ENCODE measurements at regions not wholly inside any gene's neighbourhood (a gene's known extent, or its start where the extent isn't known, plus 50 kb on each side); places are given as distances from the start of the nearest gene placed in this dataset.

DNA sequence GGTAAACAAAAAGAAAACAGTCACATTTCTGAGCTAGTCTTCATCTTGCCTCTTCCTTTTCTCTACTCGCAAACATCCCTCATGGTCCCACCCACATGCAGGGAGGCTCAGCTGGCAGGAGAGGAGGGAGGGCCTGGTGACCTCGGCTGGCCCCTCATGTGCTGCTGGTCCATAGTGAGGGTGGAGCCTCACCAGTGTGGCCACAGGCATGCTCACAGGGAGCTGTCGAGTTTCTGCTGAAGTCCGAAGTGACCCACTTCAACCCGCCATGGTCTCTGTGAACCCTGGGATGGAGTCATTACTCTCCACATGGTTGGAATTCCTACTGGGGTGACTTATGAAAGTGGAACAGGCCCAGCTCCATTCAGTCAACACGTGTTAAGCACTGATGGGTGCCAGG, 253.4 kb downstream of the RHOU start:
- Histone ChIP-seq H3K36me3 (no peaks in the 10 kb centered on the region), H3K9me3 (no peaks in the 10 kb centered on the region), H3K4me3 (no peak overlapping the region), H3K27me3 (no peaks in the 10 kb centered on the region)
- peak; percentile 23 for DNase-seq

DNA sequence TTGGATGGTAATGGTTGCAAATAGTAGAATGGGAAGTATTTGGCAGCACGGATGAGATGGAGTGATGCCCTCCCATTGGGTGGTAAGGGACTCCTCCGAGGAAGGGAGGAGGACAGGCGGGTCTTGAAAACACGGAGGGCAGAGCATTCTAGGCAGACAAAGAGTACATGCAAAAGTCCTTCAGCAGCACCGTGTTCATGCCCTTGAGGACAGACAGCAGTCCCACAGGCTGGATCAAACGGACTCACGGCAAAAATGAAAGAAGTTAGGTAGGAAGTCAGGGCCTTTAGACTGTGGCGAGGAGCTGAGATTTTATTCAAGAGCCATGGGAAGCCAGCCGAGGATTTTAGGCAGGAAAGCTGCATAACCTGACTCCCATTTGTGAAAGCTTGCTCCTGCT, 253.9 kb downstream of the RHOU start:
- no peaks in the 10 kb centered on the region for H3K27me3 ChIP-seq
- H3K36me3 ChIP-seq, result no peaks in the 10 kb centered on the region
- no peak overlapping the region for H3K4me3 ChIP-seq
- DNase-seq, result no peak
- no peaks in the 10 kb centered on the region for H3K9me3 ChIP-seq

DNA sequence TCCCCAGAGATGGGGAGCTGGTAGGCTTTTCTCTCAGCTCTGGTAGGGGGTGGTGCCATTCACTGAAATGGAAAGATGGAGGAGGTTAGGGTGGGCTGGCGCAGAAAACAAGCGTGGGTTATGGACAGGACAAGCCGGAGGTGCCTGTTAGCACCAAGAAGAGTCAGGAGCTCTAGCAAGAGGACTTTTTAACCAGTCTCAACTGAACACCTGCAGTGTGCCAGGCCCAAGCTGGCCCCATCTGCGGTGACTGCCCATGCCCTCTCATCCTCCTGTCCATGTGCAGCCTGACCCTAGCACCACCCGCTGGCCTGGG, 254.4 kb downstream of the RHOU start:
- H3K9me3 ChIP-seq, result no peaks in the 10 kb centered on the region
- no peaks in the 10 kb centered on the region for H3K36me3 ChIP-seq
- no peak overlapping the region for H3K4me3 ChIP-seq
- H3K27me3 ChIP-seq, result no peaks in the 10 kb centered on the region
- DNase-seq, result no peak

DNA sequence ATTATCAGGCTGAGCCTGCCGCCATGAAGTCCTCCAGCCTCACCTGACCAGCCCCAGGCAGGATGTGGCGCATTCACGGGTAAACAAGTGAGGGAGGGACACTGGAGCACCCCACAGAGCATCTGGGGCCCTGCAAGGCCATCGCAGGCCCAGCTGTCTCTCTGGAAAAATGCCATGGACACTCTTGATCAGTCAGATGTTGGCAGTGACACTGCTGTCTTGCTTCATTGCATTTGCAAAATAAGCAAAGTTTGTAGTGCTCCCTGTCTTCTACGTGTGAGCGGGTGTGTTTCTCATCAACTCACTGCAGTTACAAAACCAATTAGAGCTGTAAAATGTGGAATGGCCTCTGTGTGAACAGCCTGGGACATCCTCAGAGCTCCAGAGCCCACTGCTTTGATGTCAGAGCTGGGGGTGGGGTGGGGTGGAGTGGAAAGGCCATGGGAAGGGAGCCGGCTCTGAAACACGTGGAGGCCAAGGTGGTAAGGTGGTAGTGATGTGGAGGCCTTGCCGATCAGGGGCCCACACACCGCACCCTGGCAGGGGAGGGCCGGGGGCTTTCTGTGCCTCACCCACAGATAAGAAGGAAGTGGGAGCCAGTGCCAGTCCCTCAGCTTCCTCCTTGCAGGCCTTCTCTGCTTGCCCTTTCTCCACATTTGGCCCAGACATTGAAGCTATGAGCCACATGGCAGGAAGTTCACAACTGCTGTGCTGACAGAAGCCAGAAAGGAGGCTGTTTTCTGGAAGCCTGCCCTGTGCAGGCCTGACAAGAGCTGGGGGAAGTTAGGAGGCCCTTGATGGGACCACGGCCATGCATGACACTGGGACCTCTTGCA, 254.9 kb downstream of the RHOU start:
- Histone ChIP-seq H3K9me3 (no peaks in the 10 kb centered on the region), H3K4me3 (no peak overlapping the region)

DNA sequence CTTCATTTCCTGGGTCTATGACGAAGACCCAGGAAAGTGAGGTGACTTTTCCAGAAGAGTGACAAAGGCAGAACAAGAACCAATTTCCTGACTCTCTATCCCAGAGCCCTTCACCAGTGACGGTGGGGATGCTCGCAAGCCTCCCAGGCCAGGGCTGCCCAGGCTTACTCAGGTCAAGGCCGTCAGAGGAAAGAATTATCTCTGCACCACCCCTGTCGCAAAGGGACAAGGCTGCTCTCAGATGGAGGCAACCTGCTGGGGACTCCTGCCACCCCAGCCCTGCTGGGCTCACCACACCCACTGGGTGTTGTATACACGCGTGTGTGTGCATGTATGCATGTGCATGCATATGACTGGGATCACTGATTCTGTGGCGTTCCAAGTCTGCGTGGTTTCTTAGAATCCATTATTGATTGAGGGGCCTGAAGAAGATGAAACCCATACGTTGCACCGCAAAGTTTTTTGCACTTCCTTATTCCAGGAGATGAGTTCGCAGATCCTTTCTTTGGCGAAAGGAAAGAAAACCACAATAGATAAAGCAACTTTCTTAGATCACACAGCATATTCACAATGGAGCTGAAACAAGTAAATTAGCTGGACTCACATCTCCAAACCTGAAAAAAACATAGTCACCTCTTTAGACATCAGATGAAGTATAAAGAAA, 255.8 kb downstream of the RHOU start:
- no peaks in the 10 kb centered on the region for H3K27me3 ChIP-seq
- no peaks in the 10 kb centered on the region for H3K9me3 ChIP-seq
- no peak for DNase-seq
- no peak overlapping the region for H3K4me3 ChIP-seq
- H3K36me3 ChIP-seq, result no peaks in the 10 kb centered on the region

More for the DNA sequence above, 254.9 kb downstream of the RHOU start:
- H3K36me3 ChIP-seq, result no peaks in the 10 kb centered on the region
- peak; percentile 76 for DNase-seq
- no peaks in the 10 kb centered on the region for H3K27me3 ChIP-seq

DNA sequence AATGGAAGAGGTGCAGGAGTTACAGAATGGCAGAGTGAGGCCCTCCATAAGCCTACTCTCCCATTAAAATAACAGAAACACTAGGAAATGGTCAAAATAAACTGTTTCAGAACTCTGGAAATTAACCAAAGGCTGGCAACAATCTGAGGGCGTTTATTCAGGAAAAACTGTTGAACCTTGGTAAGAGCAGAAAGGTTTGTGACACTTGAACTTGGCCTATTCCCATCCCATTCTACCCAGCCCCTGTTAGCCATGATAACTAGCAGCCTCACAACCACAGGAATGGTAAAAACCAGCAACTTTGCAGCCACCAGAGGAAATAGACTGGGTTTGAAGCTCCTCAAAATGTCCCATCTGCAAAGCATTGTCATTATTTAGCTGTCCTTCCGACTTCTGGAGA, 256.8 kb downstream of the RHOU start:
- Histone ChIP-seq H3K9me3 (no peaks in the 10 kb centered on the region), H3K4me3 (no peak overlapping the region), H3K27me3 (no peaks in the 10 kb centered on the region), H3K36me3 (no peaks in the 10 kb centered on the region)
- DNase-seq, result no peak

DNA sequence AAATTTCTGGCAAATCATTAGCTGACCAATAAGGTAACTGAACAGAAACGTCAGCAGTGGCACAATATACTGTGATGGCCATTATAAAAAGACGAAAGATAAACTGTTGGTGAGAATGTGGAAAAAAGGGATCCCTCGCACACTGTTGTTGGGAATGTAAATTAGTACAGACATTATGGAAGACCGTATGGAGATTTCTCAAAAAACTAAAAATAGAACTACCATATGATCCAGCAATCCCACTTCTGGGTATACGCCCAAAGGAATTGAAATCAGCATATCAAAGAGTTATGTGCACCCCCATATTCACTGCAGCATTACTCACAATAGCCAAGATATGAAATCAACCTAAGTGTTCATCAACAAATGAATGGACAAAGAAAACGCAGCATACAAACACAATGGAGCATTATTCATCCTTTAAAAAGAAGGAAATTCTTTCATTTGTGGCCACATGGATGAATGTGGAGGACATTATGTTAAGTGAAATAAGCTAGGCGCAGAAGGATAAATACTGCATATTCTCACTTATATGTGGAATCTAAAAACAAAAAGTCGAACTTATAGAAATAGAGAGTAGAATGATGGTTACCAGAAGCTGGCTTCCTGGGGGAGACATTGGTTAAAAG, 257.7 kb downstream of the RHOU start:
- no peak for DNase-seq
- no peak overlapping the region for H3K4me3 ChIP-seq
- H3K27me3 ChIP-seq, result no peaks in the 10 kb centered on the region

DNA sequence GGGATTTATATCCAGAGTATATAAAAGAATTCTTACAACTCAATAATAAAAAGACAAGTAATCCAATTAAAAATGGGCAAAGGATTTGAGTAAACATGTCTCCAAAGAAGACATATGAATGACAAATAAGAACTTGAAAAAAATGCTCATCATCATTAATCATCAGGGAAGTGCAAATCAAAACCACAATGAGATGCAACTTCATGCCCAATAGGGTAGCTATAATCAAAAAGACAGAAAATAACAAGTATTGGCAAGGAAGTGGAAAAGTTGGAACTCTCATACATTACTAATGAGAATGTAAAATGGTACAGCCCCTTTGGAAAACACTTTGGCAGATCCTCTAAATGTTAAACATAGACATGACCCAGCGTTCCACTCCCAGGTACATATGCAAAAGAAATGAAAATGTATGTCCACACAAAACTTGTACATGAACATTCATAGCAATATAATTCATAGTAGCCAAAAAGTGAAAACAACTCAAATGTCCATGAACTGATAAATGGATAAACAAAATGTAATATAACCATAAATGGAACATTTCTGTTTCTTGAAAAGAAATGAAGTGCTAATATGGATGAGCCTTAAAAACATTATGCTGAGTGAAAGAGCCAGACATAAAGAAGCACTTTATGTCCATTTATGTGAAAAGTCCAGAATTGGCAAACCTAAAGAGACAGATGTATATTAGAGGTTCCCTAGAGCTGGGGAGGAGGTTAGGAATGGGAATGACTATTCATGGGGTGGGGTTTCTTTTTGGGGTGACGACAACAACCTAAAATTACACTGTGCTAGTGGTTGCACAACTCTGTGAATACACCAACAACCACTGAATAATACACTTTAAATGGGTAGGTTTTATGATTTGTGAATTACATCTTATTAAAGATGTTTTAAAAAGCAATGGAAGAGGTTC, 259.7 kb downstream of the RHOU start:
- Histone ChIP-seq H3K4me3 (no peak overlapping the region), H3K36me3 (no peaks in the 10 kb centered on the region), H3K27me3 (no peaks in the 10 kb centered on the region), H3K9me3 (no peaks in the 10 kb centered on the region)
- no peak for DNase-seq

More for the DNA sequence above, 257.7 kb downstream of the RHOU start:
- Histone ChIP-seq H3K9me3 (no peaks in the 10 kb centered on the region), H3K36me3 (no peaks in the 10 kb centered on the region)

DNA sequence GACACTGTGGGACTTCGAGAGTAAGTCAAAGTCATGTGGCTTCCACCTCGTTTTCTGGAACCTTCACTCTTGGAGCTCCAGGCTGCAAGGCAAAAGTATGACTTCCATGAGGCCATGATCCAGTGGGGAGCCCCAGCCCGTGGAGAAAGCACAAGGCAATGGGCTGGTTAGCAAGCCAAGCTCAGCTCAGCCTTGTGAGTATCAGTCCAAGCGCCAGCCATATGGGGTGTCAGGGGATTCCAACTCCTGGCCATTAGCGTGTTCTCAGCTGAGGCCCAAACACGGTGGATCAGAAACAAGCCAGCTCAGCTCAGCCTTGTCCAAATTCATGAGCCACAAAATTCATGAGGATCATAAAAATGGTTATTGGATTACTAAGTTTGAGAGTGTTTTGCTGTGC, 261.0 kb downstream of the RHOU start:
- Histone ChIP-seq H3K9me3 (no peaks in the 10 kb centered on the region), H3K27me3 (no peaks in the 10 kb centered on the region), H3K4me3 (no peak overlapping the region), H3K36me3 (no peaks in the 10 kb centered on the region)
- no peak for DNase-seq

DNA sequence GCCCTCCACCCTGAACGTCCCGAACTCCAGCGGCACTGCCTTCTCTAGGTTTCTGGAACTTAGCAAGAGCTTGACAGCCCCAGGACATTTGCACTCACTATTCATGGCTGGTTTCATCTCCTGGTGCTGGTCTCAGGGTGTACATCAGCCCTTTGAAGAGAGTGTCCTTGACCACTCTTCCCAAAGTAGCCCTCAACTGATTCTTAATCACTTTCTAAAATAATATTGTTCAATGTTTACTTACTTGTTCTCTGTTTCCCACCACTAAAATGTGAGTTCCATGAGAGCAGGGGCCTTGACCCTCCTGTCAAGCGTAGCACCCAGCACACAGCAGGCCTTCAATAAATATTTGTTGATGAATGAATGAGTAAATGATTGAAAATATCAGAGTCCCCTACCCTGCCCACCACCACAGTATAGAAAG, 262.5 kb downstream of the RHOU start:
- Histone ChIP-seq H3K4me3 (no peak overlapping the region), H3K27me3 (no peaks in the 10 kb centered on the region), H3K36me3 (no peaks in the 10 kb centered on the region), H3K9me3 (no peaks in the 10 kb centered on the region)
- DNase-seq, result no peak

DNA sequence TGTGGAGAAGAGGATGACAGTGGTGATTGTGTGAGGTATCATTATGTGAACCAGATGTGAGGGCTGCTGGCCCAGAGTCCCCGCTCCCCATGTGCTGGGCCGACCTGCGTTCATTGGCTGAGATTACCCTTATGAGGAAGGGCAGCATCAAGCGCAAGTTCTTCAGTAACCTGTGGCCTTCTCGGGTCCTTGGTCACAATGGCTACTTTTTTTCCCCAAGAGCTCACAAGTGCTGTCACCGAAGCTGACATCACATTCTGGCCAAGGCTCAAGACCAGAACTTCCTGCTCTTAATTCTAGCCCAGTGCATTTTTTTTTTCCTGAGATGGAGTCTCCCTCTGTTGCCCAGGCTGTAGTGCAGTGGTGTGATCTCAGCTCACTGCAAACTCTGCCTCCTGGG, 262.9 kb downstream of the RHOU start:
- no peak for DNase-seq
- Histone ChIP-seq H3K9me3 (no peaks in the 10 kb centered on the region), H3K27me3 (no peaks in the 10 kb centered on the region), H3K36me3 (no peaks in the 10 kb centered on the region), H3K4me3 (no peak overlapping the region)

DNA sequence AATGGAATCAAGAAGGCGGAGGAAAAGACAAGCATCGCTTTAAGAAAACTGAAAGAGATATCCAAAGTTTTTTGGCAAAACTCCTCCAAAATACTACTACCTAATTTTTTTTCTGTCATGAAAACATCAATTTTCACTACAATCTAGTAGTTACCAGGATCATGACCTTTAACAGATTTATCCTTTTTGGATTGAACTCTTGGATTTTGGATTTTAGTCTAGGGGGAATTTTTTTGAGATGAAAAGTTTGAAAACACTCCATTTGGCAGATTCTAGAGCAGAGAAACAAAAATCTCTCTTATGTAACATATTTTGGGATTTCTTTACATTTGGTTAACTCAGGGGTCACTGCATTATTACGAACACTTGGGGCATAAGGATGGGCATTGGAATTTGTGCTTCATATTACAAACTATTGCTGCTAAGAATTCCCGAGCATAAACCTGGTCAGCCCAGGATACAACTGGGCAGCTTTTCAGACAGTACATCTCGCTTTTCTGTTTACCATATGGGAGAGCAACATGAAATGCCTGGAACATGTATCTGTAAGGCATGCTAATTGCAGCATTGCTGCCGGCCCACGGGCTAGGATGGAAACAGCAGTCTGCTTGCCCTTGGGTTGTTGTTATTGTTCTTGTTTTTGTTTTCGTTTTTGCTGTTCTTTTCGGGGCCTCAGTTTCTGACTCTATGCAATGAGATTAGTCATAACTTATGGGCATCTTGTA, 264.3 kb downstream of the RHOU start:
- Histone ChIP-seq H3K4me3 (no peak overlapping the region), H3K9me3 (no peaks in the 10 kb centered on the region), H3K36me3 (no peaks in the 10 kb centered on the region), H3K27me3 (no peaks in the 10 kb centered on the region)
- no peak for DNase-seq

DNA sequence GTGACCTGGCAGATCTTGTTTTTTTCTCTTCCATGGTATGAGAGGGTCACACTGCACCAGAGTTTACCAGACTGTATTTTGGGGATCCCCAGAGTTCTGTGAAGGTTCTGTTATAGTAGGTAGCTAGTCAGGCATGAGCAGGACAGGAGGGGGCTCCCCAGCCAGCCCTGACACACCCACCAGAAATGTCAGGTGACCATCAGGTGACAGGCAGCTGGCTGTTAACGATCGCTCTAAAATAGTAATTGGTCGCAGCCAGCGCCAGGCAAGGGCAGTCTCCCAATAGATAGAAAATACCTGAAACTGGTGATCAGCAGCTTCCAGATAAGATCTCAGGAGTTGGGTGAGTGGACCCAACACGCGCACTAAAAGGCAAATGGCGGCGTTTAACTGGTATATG, 264.9 kb downstream of the RHOU start:
- Histone ChIP-seq H3K27me3 (no peaks in the 10 kb centered on the region), H3K9me3 (no peaks in the 10 kb centered on the region), H3K4me3 (no peak overlapping the region), H3K36me3 (no peaks in the 10 kb centered on the region)
- no peak for DNase-seq

DNA sequence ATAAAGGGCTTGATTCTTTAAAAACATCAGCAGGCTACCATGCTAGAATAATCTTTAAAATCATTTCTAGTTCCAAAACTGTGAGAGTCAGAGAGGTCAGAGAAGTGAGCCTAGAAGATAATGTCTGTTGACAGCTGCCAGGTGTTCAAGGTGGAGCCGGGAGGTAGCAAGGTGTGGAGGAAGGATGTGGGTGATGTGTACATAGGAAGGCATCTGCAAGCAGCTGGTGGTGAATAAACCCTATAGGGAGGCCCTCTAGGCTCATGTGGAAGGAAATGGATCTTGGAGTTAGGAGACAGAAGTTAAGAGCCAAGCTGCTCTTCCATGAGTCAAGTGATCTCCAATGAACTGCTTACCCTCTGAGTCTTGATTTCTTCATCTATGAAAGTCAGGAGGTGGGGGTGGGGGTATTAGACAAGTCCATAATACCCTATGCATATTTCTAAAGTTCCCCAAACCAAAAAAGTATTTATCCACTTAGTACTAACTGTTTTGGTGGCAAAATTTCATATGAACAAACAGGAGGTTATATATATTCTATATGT, 266.3 kb downstream of the RHOU start:
- Histone ChIP-seq H3K9me3 (no peaks in the 10 kb centered on the region), H3K36me3 (no peaks in the 10 kb centered on the region)
- DNase-seq, result no peak

DNA sequence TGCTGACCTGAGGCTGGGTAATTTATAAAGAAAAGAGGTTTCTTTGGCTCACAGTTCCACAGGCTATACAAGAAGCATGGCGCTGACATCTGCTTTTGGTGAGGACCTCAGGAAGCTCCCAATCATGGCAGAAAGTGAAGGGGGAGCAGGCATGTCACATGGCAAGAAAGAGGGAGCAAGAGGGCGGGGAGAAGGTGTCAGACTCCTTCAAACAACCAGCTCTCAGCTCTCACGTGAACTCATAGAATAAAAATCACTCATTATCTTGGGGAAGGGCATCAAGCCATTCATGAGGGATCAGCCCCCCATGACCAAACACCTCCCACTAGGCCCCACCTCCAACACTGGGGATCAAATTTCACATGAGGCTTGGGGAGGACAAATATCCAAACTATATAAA, 266.8 kb downstream of the RHOU start:
- H3K9me3 ChIP-seq, result no peaks in the 10 kb centered on the region
- no peak for DNase-seq
- no peaks in the 10 kb centered on the region for H3K27me3 ChIP-seq
- H3K4me3 ChIP-seq, result no peak overlapping the region
- no peaks in the 10 kb centered on the region for H3K36me3 ChIP-seq

More for the DNA sequence above, 266.3 kb downstream of the RHOU start:
- no peaks in the 10 kb centered on the region for H3K27me3 ChIP-seq
- H3K4me3 ChIP-seq, result no peak overlapping the region

DNA sequence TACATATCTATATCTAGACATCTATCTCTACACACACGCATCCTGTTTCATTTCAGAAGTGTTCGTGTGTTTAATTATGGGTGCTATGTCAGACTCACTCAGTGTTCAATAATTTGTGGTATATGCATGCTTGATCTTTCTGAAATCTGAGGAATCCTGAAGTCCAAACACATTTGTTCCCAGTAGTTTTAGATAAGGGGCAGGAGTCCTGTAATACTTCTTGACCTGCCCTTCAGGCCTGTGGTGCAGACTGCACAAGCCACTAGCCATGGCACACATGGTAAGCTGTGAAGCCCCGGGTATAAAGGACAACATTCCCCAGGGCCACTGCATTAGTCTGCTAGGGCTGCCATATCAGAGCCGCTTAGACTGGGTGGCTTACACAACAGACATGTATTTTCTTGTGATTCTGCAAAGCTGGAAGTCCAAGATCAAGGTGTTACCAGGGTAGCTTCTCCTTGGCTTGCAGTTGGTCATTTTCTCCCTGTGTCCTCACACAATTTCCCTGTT, 267.2 kb downstream of the RHOU start:
- Histone ChIP-seq H3K36me3 (no peaks in the 10 kb centered on the region), H3K27me3 (no peaks in the 10 kb centered on the region), H3K4me3 (no peak overlapping the region), H3K9me3 (no peaks in the 10 kb centered on the region)
- DNase-seq, result no peak
